ENCODE measurements at regions not wholly inside any gene's neighbourhood (a gene's known extent, or its start where the extent isn't known, plus 50 kb on each side); places are given as distances from the start of the nearest gene placed in this dataset.

DNA sequence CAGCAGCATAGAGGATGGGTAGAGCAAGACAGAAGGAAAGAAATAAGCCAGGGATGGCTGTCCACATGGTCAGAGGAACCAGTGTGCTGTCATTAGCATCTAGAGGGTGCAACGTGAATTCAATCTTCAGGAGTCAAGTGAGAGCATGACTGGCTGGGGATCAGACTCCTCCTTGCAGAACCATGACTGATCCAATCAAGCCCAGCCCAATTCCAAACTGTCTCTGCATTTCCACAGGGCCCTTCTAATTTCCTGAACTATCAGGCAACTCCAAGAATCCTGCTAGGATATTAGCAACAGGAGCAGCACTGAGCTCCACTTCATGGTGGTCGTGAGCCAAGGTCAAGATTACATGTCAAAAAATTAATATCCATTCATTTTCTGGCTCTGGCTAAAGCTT is 166.8 kb upstream of the CAMK1G start:
- Histone ChIP-seq H3K4me1 (ENCODE audit: control insufficient read depth in 2 of 3, insufficient read depth in 2 of 3, low read depth in 1 of 3, low read length in 3 of 3) (no peaks in the 10 kb centered on the region), H3K36me3 (ENCODE audit: control insufficient read depth in 2 of 3, insufficient read depth in 3 of 3, low read length in 3 of 3) (no peaks in the 10 kb centered on the region), H3K27me3 (ENCODE audit: control insufficient read depth, insufficient read depth, low read length) (no peaks in the 10 kb centered on the region), H3K4me3 (ENCODE audit: low read length in 3 of 3) (no peak overlapping the region), H3K27ac (ENCODE audit: low read depth in 2 of 2, low read length in 2 of 2) (no peak overlapping the region), H3K9me3 (ENCODE audit: control insufficient read depth in 2 of 3, insufficient read depth in 1 of 3, low read length in 3 of 3) (no peaks in the 10 kb centered on the region), H3K9ac (ENCODE audit: low read length in 3 of 3) (no peak overlapping the region)
- intact Hi-C loops (cut with DNase I): no loop called here
- TF ChIP-seq, protein P1, sequence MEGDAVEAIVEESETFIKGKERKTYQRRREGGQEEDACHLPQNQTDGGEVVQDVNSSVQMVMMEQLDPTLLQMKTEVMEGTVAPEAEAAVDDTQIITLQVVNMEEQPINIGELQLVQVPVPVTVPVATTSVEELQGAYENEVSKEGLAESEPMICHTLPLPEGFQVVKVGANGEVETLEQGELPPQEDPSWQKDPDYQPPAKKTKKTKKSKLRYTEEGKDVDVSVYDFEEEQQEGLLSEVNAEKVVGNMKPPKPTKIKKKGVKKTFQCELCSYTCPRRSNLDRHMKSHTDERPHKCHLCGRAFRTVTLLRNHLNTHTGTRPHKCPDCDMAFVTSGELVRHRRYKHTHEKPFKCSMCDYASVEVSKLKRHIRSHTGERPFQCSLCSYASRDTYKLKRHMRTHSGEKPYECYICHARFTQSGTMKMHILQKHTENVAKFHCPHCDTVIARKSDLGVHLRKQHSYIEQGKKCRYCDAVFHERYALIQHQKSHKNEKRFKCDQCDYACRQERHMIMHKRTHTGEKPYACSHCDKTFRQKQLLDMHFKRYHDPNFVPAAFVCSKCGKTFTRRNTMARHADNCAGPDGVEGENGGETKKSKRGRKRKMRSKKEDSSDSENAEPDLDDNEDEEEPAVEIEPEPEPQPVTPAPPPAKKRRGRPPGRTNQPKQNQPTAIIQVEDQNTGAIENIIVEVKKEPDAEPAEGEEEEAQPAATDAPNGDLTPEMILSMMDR (IDR thresholded peaks at IDR 0.05; ENCODE audit: borderline replicate concordance, extremely low read depth, insufficient read depth): no peak
- FAIRE-seq (no peak), DNase-seq (no peak)

DNA sequence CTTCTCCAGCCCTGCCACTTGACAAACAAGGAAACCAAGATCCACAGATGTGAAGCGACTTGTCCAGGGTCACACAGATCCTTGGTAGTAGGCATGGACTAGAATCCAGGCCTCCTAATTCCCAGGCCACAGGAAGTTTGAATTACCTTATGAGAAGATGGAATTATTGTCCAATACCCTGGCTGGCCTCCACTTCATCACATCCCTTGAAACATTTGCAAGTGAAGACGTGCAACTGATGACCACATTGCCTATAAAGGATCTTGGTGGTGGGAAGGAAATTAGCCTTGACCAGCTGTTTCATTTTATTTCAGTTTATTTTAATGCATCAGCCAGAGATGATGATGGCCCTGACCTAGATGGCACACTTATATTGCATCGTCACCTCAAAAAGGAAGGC is 165.8 kb upstream of the CAMK1G start:
- H3K4me3 ChIP-seq (ENCODE audit: low read length in 3 of 3): no peak overlapping the region
- H3K9ac ChIP-seq (ENCODE audit: low read length in 3 of 3): no peak overlapping the region
- no peaks in the 10 kb centered on the region for H3K36me3 ChIP-seq (ENCODE audit: control insufficient read depth in 2 of 3, insufficient read depth in 3 of 3, low read length in 3 of 3)
- TF ChIP-seq, protein P1 (IDR thresholded peaks at IDR 0.05; ENCODE audit: borderline replicate concordance, extremely low read depth, insufficient read depth): no peak
- intact Hi-C loops (cut with DNase I): no loop called here
- no peaks in the 10 kb centered on the region for H3K9me3 ChIP-seq (ENCODE audit: control insufficient read depth in 2 of 3, insufficient read depth in 1 of 3, low read length in 3 of 3)
- H3K27me3 ChIP-seq (ENCODE audit: control insufficient read depth, insufficient read depth, low read length): no peaks in the 10 kb centered on the region
- DNase-seq (no peak), FAIRE-seq (no peak)
- H3K4me1 ChIP-seq (ENCODE audit: control insufficient read depth in 2 of 3, insufficient read depth in 2 of 3, low read depth in 1 of 3, low read length in 3 of 3): no peaks in the 10 kb centered on the region
- no peak overlapping the region for H3K27ac ChIP-seq (ENCODE audit: low read depth in 2 of 2, low read length in 2 of 2)

DNA sequence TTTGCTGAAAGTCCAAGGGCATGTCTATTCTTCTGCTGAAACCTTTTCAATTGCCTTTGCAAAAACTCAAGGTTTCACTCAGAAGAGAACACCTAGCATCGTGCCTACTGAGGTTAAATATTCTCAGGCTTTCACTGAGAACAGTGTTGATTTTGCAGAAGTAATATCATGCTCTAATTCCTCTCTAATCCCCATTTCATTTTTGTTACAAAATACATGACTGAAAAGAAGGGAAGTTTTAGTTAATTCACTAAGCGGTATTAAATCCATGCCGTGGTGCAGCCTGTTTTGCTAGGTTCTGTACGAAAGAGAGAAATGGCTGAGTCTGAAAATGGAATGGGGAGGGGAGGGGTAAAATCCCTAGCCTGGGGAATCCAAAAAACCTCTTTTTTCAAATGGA is 163.2 kb upstream of the CAMK1G start:
- TF ChIP-seq, protein P1 (IDR thresholded peaks at IDR 0.05; ENCODE audit: borderline replicate concordance, extremely low read depth, insufficient read depth): no peak
- Histone ChIP-seq H3K27me3 (ENCODE audit: control insufficient read depth, insufficient read depth, low read length) (no peaks in the 10 kb centered on the region), H3K9me3 (ENCODE audit: control insufficient read depth in 2 of 3, insufficient read depth in 1 of 3, low read length in 3 of 3) (no peaks in the 10 kb centered on the region), H3K27ac (ENCODE audit: low read depth in 2 of 2, low read length in 2 of 2) (no peak overlapping the region), H3K4me3 (ENCODE audit: low read length in 3 of 3) (no peak overlapping the region), H3K4me1 (ENCODE audit: control insufficient read depth in 2 of 3, insufficient read depth in 2 of 3, low read depth in 1 of 3, low read length in 3 of 3) (no peaks in the 10 kb centered on the region), H3K9ac (ENCODE audit: low read length in 3 of 3) (no peak overlapping the region), H3K36me3 (ENCODE audit: control insufficient read depth in 2 of 3, insufficient read depth in 3 of 3, low read length in 3 of 3) (no peaks in the 10 kb centered on the region)
- FAIRE-seq (no peak), DNase-seq (no peak)
- intact Hi-C loops (cut with DNase I): no loop called here

DNA sequence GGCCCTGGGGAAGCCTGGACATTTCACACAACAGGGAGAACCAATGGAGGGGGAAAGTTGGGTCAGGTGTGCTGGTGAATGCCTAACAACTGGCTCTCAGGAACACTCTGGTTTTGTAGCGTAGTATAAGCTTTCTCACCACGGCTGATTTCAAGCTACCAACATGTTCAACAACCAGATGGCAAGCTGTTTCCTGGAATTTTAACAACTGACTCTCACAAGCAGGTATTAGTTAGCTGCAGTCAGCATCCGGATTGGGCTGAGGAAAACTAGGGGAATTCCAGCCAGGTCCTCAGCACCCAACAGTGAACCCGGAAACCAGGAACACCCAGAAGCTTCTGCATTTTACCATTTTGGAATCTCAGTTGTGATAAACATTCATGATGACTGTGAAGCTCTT is 162.3 kb upstream of the CAMK1G start:
- FAIRE-seq (no peak), DNase-seq (no peak)
- Histone ChIP-seq H3K27me3 (ENCODE audit: control insufficient read depth, insufficient read depth, low read length) (no peaks in the 10 kb centered on the region), H3K9me3 (ENCODE audit: control insufficient read depth in 2 of 3, insufficient read depth in 1 of 3, low read length in 3 of 3) (no peaks in the 10 kb centered on the region), H3K4me1 (ENCODE audit: control insufficient read depth in 2 of 3, insufficient read depth in 2 of 3, low read depth in 1 of 3, low read length in 3 of 3) (no peaks in the 10 kb centered on the region), H3K4me3 (ENCODE audit: low read length in 3 of 3) (no peak overlapping the region), H3K27ac (ENCODE audit: low read depth in 2 of 2, low read length in 2 of 2) (no peak overlapping the region), H3K9ac (ENCODE audit: low read length in 3 of 3) (no peak overlapping the region), H3K36me3 (ENCODE audit: control insufficient read depth in 2 of 3, insufficient read depth in 3 of 3, low read length in 3 of 3) (no peaks in the 10 kb centered on the region)
- intact Hi-C loops (cut with DNase I): no loop called here
- TF ChIP-seq, protein P1 (IDR thresholded peaks at IDR 0.05; ENCODE audit: borderline replicate concordance, extremely low read depth, insufficient read depth): no peak
